ENCODE measurements at regions not wholly inside any gene's neighbourhood (a gene's known extent, or its start where the extent isn't known, plus 50 kb on each side); places are given as distances from the start of the nearest gene placed in this dataset.

GRCh38 chr6:82507112-82507511 lies 143.5 kb downstream of the TPBG start (continued):
- TF ChIP-seq ZBTB40 (IDR thresholded peaks at IDR 0.05; ENCODE audit: borderline replicate concordance): no peak
- no peak for TF ChIP-seq NR2C1 (IDR thresholded peaks at IDR 0.05)
- no peak for TF ChIP-seq NRF1 (conservative IDR thresholded peaks at IDR 0.05; ENCODE audit: low read depth, low read length)
- no peak for TF ChIP-seq REST (IDR thresholded peaks at IDR 0.05; ENCODE audit: low read depth, low read length)
- no peak for TF ChIP-seq IKZF2 (IDR thresholded peaks at IDR 0.05)
- peak; percentile 77; the same call in 1 of the 2 replicates for TF ChIP-seq BCL11A (IDR thresholded peaks at IDR 0.05; ENCODE audit: low read depth, low read length)
- TF ChIP-seq YY1 (IDR thresholded peaks at IDR 0.05; ENCODE audit: low read depth, low read length): no peak
- no peak for TF ChIP-seq CUX1 (IDR thresholded peaks at IDR 0.05; ENCODE audit: insufficient replicate concordance, low read depth, low read length)
- TF ChIP-seq CBX3 (IDR thresholded peaks at IDR 0.05; ENCODE audit: borderline replicate concordance, low read depth): no peak
- TF ChIP-seq MEF2A (IDR thresholded peaks at IDR 0.05; ENCODE audit: insufficient read depth, low read depth, low read length): no peak
- TF ChIP-seq ZNF384 (IDR thresholded peaks at IDR 0.05; ENCODE audit: borderline replicate concordance, low read depth, low read length): 0 out of 2 replicates have a peak, but pooled peaks have one; percentile 15
- no peak for TF ChIP-seq IRF5 (IDR thresholded peaks at IDR 0.05; ENCODE audit: borderline replicate concordance)
- TF ChIP-seq MYC (IDR thresholded peaks at IDR 0.05; ENCODE audit: insufficient read depth, insufficient read length, insufficient replicate concordance, low read length, severe bottlenecking): no peak
- no peak for TF ChIP-seq E2F4 (IDR thresholded peaks at IDR 0.05; ENCODE audit: low read depth, low read length)
- TF ChIP-seq MYB (IDR thresholded peaks at IDR 0.05; ENCODE audit: borderline replicate concordance, low read depth, low read length): no peak
